MM.1S (cell line): ENCODE measurements at regions not wholly inside any gene's neighbourhood (a gene's known extent, or its start where the extent isn't known, plus 50 kb on each side); places are given as distances from the start of the nearest gene placed in this dataset.
"Not testable (repeated sequence)": the region's sequence is repeated elsewhere in the genome, so short reads cannot be mapped to it uniquely, and the experiment has no call there.

ENCODE experiments used
- CTCF ChIP-seq: fragments of 300-600 bp; sonication (generic); IDR thresholded peaks from 2 replicates; pipeline ENCODE4 v1.5.1; 2016; ENCODE audit warnings: antibody characterized with exemption, low read length, mixed read lengths
- EZH2 ChIP-seq: fragments of 300-600 bp; sonication (generic); optimal IDR thresholded peaks from 2 replicates; pipeline ENCODE3; 2017; ENCODE audit warnings: low read depth, mild to moderate bottlenecking, antibody characterized with exemption, low read length, mixed read lengths

- not testable (repeated sequence) for TF ChIP-seq CTCF, EZH2
These were observed 516.6 kb upstream of the TGIF2LX start for GRCh38 chrX:89405148-89405547.
